ENCODE measurements at regions not wholly inside any gene's neighbourhood (a gene's known extent, or its start where the extent isn't known, plus 50 kb on each side); places are given as distances from the start of the nearest gene placed in this dataset.

GRCh38 chr1:38293567-38293966, 247.0 kb upstream of the POU3F1 start:
- H3K36me3 ChIP-seq (ENCODE audit: insufficient read depth, low read length), result no peaks in the 10 kb centered on the region
- H3K27me3 ChIP-seq (ENCODE audit: insufficient read depth, low read depth, low read length), result no peaks in the 10 kb centered on the region
- no peaks in the 10 kb centered on the region for H4K20me1 ChIP-seq (ENCODE audit: insufficient read depth)
- no peak overlapping the region for H2AFZ ChIP-seq (ENCODE audit: low read depth, low read length)
- TF ChIP-seq CTCF (IDR thresholded peaks at IDR 0.05; ENCODE audit: poor library complexity, severe bottlenecking), result no peak
- TF ChIP-seq TAF1 (IDR thresholded peaks at IDR 0.05; ENCODE audit: low read depth), result no peak
- TF ChIP-seq EP300 (conservative IDR thresholded peaks at IDR 0.05; ENCODE audit: poor library complexity, severe bottlenecking), result no peak
- no peak for TF ChIP-seq RAD21 (conservative IDR thresholded peaks at IDR 0.05)
- H3K9me2 ChIP-seq (ENCODE audit: insufficient read depth, low read length), result no peaks in the 10 kb centered on the region
- H3K4me2 ChIP-seq (ENCODE audit: low read length), result no peak overlapping the region
- H3K79me2 ChIP-seq (replicated peaks; ENCODE audit: insufficient read depth, low read length), result no peaks in the 10 kb centered on the region
- no peaks in the 10 kb centered on the region for H3K9me3 ChIP-seq (ENCODE audit: low read length)
- H3K9ac ChIP-seq (ENCODE audit: low read length), result no peak overlapping the region
- no peaks in the 10 kb centered on the region for H3F3A ChIP-seq (ENCODE audit: insufficient read depth, low read length, poor library complexity, severe bottlenecking)
- H3K4me3 ChIP-seq (ENCODE audit: low read length), result no peak overlapping the region
- H3K27ac ChIP-seq (ENCODE audit: low read length), result no peak overlapping the region

GRCh38 chr1:38292969-38293368, 246.4 kb upstream of the POU3F1 start:
- H3F3A ChIP-seq (ENCODE audit: insufficient read depth, low read length, poor library complexity, severe bottlenecking), result no peaks in the 10 kb centered on the region
- H3K4me3 ChIP-seq (ENCODE audit: low read length), result no peak overlapping the region
- no peaks in the 10 kb centered on the region for H3K9me3 ChIP-seq (ENCODE audit: low read length)
- no peak for TF ChIP-seq CTCF (IDR thresholded peaks at IDR 0.05; ENCODE audit: poor library complexity, severe bottlenecking)
- no peaks in the 10 kb centered on the region for H3K9me2 ChIP-seq (ENCODE audit: insufficient read depth, low read length)
- no peaks in the 10 kb centered on the region for H4K20me1 ChIP-seq (ENCODE audit: insufficient read depth)
- H2AFZ ChIP-seq (ENCODE audit: low read depth, low read length), result no peak overlapping the region
- H3K79me2 ChIP-seq (replicated peaks; ENCODE audit: insufficient read depth, low read length), result no peaks in the 10 kb centered on the region
- H3K27ac ChIP-seq (ENCODE audit: low read length), result no peak overlapping the region
- no peak overlapping the region for H3K9ac ChIP-seq (ENCODE audit: low read length)
- H3K27me3 ChIP-seq (ENCODE audit: insufficient read depth, low read depth, low read length), result no peaks in the 10 kb centered on the region
- no peak overlapping the region for H3K4me2 ChIP-seq (ENCODE audit: low read length)
- no peaks in the 10 kb centered on the region for H3K36me3 ChIP-seq (ENCODE audit: insufficient read depth, low read length)

- no peaks in the 10 kb centered on the region for H4K20me1 ChIP-seq (ENCODE audit: insufficient read depth)
- no peaks in the 10 kb centered on the region for H3K36me3 ChIP-seq (ENCODE audit: insufficient read depth, low read length)
- no peak overlapping the region for H3K9ac ChIP-seq (ENCODE audit: low read length)
- no peaks in the 10 kb centered on the region for H3K9me2 ChIP-seq (ENCODE audit: insufficient read depth, low read length)
- H3F3A ChIP-seq (ENCODE audit: insufficient read depth, low read length, poor library complexity, severe bottlenecking), result no peaks in the 10 kb centered on the region
- no peaks in the 10 kb centered on the region for H3K9me3 ChIP-seq (ENCODE audit: low read length)
- no peak overlapping the region for H2AFZ ChIP-seq (ENCODE audit: low read depth, low read length)
- no peaks in the 10 kb centered on the region for H3K79me2 ChIP-seq (replicated peaks; ENCODE audit: insufficient read depth, low read length)
- no peaks in the 10 kb centered on the region for H3K27me3 ChIP-seq (ENCODE audit: insufficient read depth, low read depth, low read length)
- TF ChIP-seq EZH2 (IDR thresholded peaks at IDR 0.05; ENCODE audit: borderline replicate concordance, insufficient read depth, low read length, poor library complexity, severe bottlenecking) (no peak), REST (IDR thresholded peaks at IDR 0.05; ENCODE audit: borderline replicate concordance) (no peak), CTCF (IDR thresholded peaks at IDR 0.05; ENCODE audit: poor library complexity, severe bottlenecking) (no peak), SMC3 (conservative IDR thresholded peaks at IDR 0.05; ENCODE audit: poor library complexity) (no peak), MXI1 (conservative IDR thresholded peaks at IDR 0.05; ENCODE audit: poor library complexity, severe bottlenecking) (no peak), EP300 (conservative IDR thresholded peaks at IDR 0.05; ENCODE audit: poor library complexity, severe bottlenecking) (no peak), RAD21 (conservative IDR thresholded peaks at IDR 0.05) (no peak), TAF1 (IDR thresholded peaks at IDR 0.05; ENCODE audit: low read depth) (no peak), POLR2AphosphoS5 (IDR thresholded peaks at IDR 0.05) (no peak)
- H3K27ac ChIP-seq (ENCODE audit: low read length), result no peak overlapping the region
- no peak overlapping the region for H3K4me3 ChIP-seq (ENCODE audit: low read length)
- no peak overlapping the region for H3K4me2 ChIP-seq (ENCODE audit: low read length)
Observed at GRCh38 chr1:38291906-38292521, 245.4 kb upstream of the POU3F1 start.

Measured in neural cell (in vitro differentiated cells).